A549 (cell line): ENCODE measurements at regions not wholly inside any gene's neighbourhood (a gene's known extent, or its start where the extent isn't known, plus 50 kb on each side); places are given as distances from the start of the nearest gene placed in this dataset.

ENCODE experiments used
- CEBPB ChIP-seq, 2 experiments: fragments of >200 bp in 1 of 2; sonication (Bioruptor Twin) in 1 of 2; formaldehyde crosslinking in 1 of 2; IDR thresholded peaks; 2 replicates each; pipeline ENCODE4 v1.6.1; 2012 to 2016
- ESRRA ChIP-seq: fragments of 150-350 bp; IDR thresholded peaks from 2 replicates; pipeline ENCODE4 v1.6.1; 2014; ENCODE audit warnings: mild to moderate bottlenecking, low read length, borderline replicate concordance
- MAZ ChIP-seq: fragments of 150-350 bp; IDR thresholded peaks from 2 replicates; pipeline ENCODE4 v1.6.1; 2014; ENCODE audit warnings: antibody characterized with exemption, low read depth, low read length, borderline replicate concordance
- POLR2A ChIP-seq: IDR thresholded peaks from 2 replicates; pipeline ENCODE4 v1.6.1; 2012; ENCODE audit warnings: mild to moderate bottlenecking, low read length
- RNF2 ChIP-seq: fragments of 200-600 bp; sonication (generic); IDR thresholded peaks from 2 replicates; pipeline ENCODE4 v1.6.1; 2016; ENCODE audit warnings: low read depth, mild to moderate bottlenecking, antibody characterized with exemption, moderate library complexity, borderline replicate concordance
- SREBF2 ChIP-seq: fragments of 450-650 bp; IDR thresholded peaks from 2 replicates; pipeline ENCODE4 v1.6.1; 2014; ENCODE audit warnings: mild to moderate bottlenecking, moderate library complexity
- ZSCAN20 ChIP-seq: fragments of 250-450 bp; sonication (Bioruptor Pico); IDR thresholded peaks from 2 replicates; pipeline ENCODE4 v1.8.0; 2022; ENCODE audit warnings: mild to moderate bottlenecking, moderate library complexity
- TF ChIP-seq, protein P1 (sequence below): fragments of >200 bp; sonication (Bioruptor Twin); formaldehyde crosslinking; IDR thresholded peaks from 3 replicates; pipeline ENCODE4 v1.5.1; 2016
- TF ChIP-seq, protein P2 (sequence below): fragments of 200-600 bp; sonication (generic); IDR thresholded peaks from 2 replicates; pipeline ENCODE4 v1.6.1; 2016; ENCODE audit warnings: antibody characterized with exemption, mild to moderate bottlenecking, moderate library complexity

DNA sequence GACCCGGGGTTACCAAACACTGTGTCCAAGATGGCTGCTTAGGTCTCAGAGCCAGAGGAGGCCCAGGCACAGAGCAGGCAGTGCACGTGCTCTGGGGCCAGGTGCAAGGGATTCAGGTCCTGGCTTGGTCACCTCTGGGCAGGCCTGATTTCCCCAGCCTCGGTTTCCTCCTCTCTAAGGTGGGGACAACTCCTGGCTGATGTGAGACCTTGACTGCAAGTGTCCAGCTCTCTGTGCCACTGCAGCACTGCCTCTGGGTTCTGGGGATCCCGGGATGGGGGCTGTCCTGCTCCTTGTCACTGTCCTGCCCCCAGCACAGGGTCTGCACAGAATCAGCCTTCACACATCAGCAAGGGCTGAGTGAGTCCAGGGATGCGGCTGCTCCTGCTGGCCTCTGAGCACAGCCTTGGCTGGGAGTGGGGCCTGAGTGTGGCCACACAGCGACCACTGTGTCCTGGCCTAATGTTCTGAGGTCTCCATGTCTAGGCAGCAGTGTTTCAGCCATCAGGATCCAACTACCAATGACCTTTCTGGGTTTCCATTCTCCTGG lies 170.2 kb upstream of the HDAC4 start:
- TF ChIP-seq, protein P1, sequence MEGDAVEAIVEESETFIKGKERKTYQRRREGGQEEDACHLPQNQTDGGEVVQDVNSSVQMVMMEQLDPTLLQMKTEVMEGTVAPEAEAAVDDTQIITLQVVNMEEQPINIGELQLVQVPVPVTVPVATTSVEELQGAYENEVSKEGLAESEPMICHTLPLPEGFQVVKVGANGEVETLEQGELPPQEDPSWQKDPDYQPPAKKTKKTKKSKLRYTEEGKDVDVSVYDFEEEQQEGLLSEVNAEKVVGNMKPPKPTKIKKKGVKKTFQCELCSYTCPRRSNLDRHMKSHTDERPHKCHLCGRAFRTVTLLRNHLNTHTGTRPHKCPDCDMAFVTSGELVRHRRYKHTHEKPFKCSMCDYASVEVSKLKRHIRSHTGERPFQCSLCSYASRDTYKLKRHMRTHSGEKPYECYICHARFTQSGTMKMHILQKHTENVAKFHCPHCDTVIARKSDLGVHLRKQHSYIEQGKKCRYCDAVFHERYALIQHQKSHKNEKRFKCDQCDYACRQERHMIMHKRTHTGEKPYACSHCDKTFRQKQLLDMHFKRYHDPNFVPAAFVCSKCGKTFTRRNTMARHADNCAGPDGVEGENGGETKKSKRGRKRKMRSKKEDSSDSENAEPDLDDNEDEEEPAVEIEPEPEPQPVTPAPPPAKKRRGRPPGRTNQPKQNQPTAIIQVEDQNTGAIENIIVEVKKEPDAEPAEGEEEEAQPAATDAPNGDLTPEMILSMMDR = no peak
- TF ChIP-seq, protein P2, sequence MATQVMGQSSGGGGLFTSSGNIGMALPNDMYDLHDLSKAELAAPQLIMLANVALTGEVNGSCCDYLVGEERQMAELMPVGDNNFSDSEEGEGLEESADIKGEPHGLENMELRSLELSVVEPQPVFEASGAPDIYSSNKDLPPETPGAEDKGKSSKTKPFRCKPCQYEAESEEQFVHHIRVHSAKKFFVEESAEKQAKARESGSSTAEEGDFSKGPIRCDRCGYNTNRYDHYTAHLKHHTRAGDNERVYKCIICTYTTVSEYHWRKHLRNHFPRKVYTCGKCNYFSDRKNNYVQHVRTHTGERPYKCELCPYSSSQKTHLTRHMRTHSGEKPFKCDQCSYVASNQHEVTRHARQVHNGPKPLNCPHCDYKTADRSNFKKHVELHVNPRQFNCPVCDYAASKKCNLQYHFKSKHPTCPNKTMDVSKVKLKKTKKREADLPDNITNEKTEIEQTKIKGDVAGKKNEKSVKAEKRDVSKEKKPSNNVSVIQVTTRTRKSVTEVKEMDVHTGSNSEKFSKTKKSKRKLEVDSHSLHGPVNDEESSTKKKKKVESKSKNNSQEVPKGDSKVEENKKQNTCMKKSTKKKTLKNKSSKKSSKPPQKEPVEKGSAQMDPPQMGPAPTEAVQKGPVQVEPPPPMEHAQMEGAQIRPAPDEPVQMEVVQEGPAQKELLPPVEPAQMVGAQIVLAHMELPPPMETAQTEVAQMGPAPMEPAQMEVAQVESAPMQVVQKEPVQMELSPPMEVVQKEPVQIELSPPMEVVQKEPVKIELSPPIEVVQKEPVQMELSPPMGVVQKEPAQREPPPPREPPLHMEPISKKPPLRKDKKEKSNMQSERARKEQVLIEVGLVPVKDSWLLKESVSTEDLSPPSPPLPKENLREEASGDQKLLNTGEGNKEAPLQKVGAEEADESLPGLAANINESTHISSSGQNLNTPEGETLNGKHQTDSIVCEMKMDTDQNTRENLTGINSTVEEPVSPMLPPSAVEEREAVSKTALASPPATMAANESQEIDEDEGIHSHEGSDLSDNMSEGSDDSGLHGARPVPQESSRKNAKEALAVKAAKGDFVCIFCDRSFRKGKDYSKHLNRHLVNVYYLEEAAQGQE = no peak
- TF ChIP-seq POLR2A = no peak
- no peak for TF ChIP-seq ESRRA
- no peak for TF ChIP-seq ZSCAN20 (CRISPR knock-in tag)
- no peak for TF ChIP-seq SREBF2
- TF ChIP-seq CEBPB (IDR thresholded peaks at IDR 0.05) = no peak
- no peak for TF ChIP-seq RNF2
- no peak for TF ChIP-seq MAZ
